HG02678 (cell line): ENCODE measurements at regions not wholly inside any gene's neighbourhood (a gene's known extent, or its start where the extent isn't known, plus 50 kb on each side); places are given as distances from the start of the nearest gene placed in this dataset.

Source experiments
- ATAC-seq: cut with Tn5 transposase; IDR thresholded peaks from one replicate; pipeline ENCODE4 v1.9.1; 2021; ENCODE audit warnings: mild to moderate bottlenecking, moderate library complexity; ENCODE audit not compliant: unreplicated experiment

- ATAC-seq = no peak
These were observed 705.3 kb downstream of the PRELID2 start for GRCh38 chr5:145129797-145130196.

- no peak for ATAC-seq
These were observed 710.3 kb downstream of the PRELID2 start for GRCh38 chr5:145124806-145125205.

GRCh38 chr5:145118611-145119010 lies 716.5 kb downstream of the PRELID2 start:
- ATAC-seq = no peak

- no peak for ATAC-seq
These were observed 717.0 kb downstream of the PRELID2 start for GRCh38 chr5:145118127-145118526.

GRCh38 chr5:145117285-145117684 lies 717.9 kb downstream of the PRELID2 start:
- no peak for ATAC-seq

- ATAC-seq = no peak
These were observed 723.7 kb downstream of the PRELID2 start for GRCh38 chr5:145111420-145111819.

GRCh38 chr5:145110834-145111233 lies 724.3 kb downstream of the PRELID2 start:
- no peak for ATAC-seq

GRCh38 chr5:145110181-145110580 lies 725.0 kb downstream of the PRELID2 start:
- ATAC-seq = no peak

- no peak for ATAC-seq
These were observed 729.8 kb downstream of the PRELID2 start for GRCh38 chr5:145105384-145105783.

GRCh38 chr5:145104106-145104505 lies 731.0 kb downstream of the PRELID2 start:
- no peak for ATAC-seq

GRCh38 chr5:145101246-145101645 lies 733.9 kb downstream of the PRELID2 start:
- no peak for ATAC-seq

GRCh38 chr5:145090115-145090514 lies 745.0 kb downstream of the PRELID2 start:
- ATAC-seq = no peak

- ATAC-seq = no peak
These were observed 750.3 kb downstream of the PRELID2 start for GRCh38 chr5:145084834-145085233.

GRCh38 chr5:145077028-145077427 lies 758.1 kb downstream of the PRELID2 start:
- no peak for ATAC-seq

- ATAC-seq = no peak
These were observed 759.1 kb downstream of the PRELID2 start for GRCh38 chr5:145076040-145076439.

- ATAC-seq = no peak
These were observed 762.3 kb downstream of the PRELID2 start for GRCh38 chr5:145072889-145073288.

GRCh38 chr5:145068721-145069120 lies 766.4 kb downstream of the PRELID2 start:
- no peak for ATAC-seq

- ATAC-seq = no peak
These were observed 772.7 kb downstream of the PRELID2 start for GRCh38 chr5:145062280-145063062.

- ATAC-seq = peak; percentile 94
These were observed 778.3 kb downstream of the PRELID2 start for GRCh38 chr5:145056800-145057199.

GRCh38 chr5:145050181-145050580 lies 785.0 kb downstream of the PRELID2 start:
- ATAC-seq = no peak

- no peak for ATAC-seq
These were observed 790.2 kb downstream of the PRELID2 start for GRCh38 chr5:145044970-145045369.

- ATAC-seq = no peak
These were observed 806.5 kb downstream of the PRELID2 start for GRCh38 chr5:145028626-145029025.

GRCh38 chr5:145027286-145027685 lies 807.9 kb downstream of the PRELID2 start:
- ATAC-seq = no peak
